Lung microvascular endothelial cell (primary cell): ENCODE measurements at regions not wholly inside any gene's neighbourhood (a gene's known extent, or its start where the extent isn't known, plus 50 kb on each side); places are given as distances from the start of the nearest gene placed in this dataset.
A peak's percentile ranks its signal among the peaks of the same experiment; 100 is the strongest.
"Not testable (repeated sequence)": the region's sequence is repeated elsewhere in the genome, so short reads cannot be mapped to it uniquely, and the experiment has no call there.

Experiments
- DNase-seq, 2 donors: peaks; one replicate each; pipeline versions ENCODE4 v3.0.0 to v3.0.0-alpha.2; 2010; ENCODE audit warnings: low read depth in 2 of 2

GRCh38 chr2:107747199-107747963 lies 79.3 kb upstream of the RGPD4 start:
- DNase-seq: not testable (repeated sequence)

DNA sequence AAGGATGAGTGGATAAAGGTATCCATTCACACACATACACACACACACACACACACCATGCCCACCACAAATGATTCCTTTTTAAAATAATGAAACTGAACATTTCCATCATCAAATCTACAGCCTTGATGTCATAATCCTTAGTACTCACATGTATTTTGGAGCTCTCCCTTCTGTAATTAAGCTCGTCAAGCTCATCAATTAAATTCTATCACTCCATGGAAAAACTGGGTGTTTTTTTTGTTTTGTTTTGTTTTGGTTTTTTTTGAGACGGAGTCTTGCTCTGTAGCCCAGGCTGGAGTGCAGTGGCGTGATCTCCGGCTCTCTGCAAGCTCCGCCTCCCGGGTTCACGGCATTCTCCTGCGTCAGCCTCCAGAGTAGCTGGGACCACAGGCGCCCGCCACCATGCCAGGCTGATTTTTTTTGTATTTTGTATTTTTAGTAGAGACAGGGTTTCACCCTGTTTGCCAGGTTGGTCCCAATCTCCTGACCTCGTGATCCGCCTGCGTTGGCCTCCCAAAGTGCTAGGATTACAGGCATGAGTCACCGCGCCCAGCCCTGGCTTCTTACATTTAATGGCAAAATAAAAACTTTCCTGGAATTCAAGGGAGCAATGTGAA lies 78.6 kb upstream of the RGPD4 start:
- no peak for DNase-seq

DNA sequence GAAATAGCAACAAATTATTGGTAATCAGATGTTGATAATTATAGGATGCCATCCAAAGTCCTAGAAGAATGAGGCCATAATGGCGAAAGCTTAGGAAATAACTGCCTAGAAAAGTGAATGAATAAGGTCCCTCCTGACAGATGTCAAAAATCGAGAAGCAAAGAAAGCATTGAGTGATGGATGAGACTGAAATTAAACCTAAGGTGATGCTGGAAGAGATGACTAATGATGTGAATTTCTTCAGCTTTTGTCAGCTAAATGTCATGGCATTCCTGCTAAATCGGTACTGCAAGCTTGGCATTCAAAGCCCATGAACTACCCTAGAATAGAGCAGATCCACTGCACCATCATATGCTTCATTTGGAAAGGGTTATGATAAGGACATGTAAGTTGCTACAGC lies 74.8 kb upstream of the RGPD4 start:
- DNase-seq: no peak

DNA sequence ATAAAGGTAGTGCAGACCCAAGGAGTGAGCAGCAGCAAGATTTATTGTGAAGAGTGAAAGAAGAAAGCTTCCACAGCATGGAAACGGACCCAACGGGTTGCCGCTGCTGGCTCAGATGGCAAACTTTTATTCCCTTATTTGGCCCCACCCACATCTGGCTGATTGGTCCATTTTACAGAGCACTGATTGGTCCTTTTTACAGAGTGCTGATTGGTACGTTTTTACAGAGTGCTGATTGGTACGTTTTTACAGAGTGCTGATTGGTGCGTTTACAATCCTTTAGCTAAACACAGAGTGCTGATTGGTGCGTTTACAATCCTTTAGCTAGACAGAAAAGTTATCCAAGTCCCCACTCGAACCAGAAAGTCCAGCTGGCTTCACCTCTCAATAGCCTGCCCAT lies 72.9 kb upstream of the RGPD4 start:
- not testable (repeated sequence) for DNase-seq

DNA sequence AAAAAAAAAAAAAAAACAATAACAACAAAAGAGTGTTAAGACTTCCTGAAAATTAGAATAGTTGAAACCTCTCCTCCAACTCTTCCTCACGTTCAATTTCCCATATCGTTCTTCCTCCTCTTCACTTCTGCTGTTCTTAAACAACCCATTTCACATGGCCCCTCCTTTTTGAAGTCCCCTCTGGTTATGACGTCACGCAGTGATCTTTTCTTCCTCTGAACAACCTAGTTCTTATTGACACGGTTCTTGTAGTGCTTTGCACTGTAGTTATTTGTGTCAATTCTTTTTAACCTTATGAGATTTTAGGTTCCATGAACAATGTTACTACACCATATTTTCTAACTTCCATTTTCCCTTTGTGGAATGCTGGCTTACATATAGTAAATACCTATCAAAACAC lies 69.5 kb upstream of the RGPD4 start:
- no peak for DNase-seq

DNA sequence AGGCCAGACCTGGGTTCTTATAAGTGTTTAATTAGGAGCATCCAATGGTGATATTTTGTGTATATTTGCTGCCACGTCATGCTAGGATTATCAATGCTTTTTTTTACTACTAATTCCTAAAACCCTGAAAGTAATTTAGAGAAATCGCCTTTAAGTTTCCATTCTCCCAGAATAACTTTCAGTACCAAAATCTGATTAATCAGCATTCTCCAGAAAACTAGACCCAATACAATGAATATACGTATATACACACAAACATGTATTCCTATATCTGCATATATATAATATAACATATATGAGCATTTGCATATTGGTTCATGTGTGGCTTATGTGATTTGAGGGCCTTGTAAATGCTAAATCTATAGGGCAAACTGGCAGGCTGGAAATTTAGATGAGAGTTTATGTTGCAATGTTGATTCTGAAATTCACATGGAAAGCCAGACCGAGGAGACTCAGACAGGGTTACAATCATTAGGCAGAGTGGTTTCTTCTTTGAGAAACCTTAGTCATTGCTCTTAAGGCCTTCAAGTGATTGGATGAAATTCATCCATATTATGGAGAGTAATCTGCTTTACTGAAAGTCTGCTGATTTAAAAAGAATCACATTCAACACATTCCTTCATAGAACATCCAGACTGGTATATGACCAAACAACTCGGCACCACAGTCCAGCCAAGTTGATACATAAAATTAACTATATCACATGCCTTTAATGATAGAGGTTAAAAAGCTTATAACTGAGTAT lies 65.9 kb upstream of the RGPD4 start:
- DNase-seq: no peak

DNA sequence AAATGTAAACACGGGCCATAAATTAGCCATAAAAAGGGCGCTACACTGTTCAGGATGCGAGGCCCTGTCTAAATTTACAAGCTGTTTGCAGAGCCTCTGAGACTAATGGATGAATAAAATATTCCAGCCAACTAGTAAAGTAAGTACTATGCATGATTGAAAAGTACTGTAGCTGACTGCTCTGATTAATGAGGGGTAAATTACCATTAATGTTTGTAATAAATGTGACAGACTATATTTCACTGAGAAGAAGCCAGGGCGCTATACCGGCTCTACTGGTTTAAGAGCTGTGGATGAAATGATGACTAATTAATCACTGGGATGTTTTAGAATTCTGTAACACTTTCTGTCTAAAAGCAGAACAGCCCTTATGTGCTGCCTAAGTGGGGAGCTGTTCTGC lies 54.3 kb upstream of the RGPD4 start:
- no peak for DNase-seq

GRCh38 chr2:107775211-107775610 lies 51.5 kb upstream of the RGPD4 start:
- no peak for DNase-seq

- DNase-seq: peak in 1 of 2 donors; percentile 26
Observed at GRCh38 chr2:107775791-107776190, 50.9 kb upstream of the RGPD4 start.

DNA sequence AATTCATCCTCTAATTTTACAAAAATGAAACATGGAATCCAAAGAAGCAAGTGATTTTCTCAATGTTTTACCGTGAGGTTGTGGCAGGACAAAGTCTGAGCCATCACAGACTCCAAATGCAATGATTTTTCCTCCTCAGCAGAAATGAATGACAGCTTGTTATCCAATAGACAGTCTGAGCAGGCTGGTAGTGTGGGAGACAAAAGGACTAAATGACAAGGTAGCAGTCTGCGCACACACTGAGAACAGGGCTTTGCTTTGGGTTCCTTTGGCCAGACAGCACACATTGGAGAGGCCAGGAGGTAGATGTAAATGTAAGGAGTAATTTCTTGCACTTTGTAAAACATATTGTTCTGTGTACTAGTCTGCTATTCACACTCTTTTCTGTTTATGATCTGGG lies 50.3 kb upstream of the RGPD4 start:
- DNase-seq: no peak
